ENCODE measurements at regions not wholly inside any gene's neighbourhood (a gene's known extent, or its start where the extent isn't known, plus 50 kb on each side); places are given as distances from the start of the nearest gene placed in this dataset.

GRCh38 chr3:177692304-177692975 is 495.2 kb upstream of the TBL1XR1 start:
- no peaks in the 10 kb centered on the region for H3K79me2 ChIP-seq (replicated peaks; ENCODE audit: insufficient read depth, low read length)

GRCh38 chr3:177693616-177694264 is 496.5 kb upstream of the TBL1XR1 start:
- no peaks in the 10 kb centered on the region for H3K9me2 ChIP-seq (ENCODE audit: insufficient read depth, low read length)
- H3K4me2 ChIP-seq (ENCODE audit: low read length) = no peak overlapping the region
- H4K20me1 ChIP-seq (ENCODE audit: insufficient read depth) = no peaks in the 10 kb centered on the region
- H3K27me3 ChIP-seq (ENCODE audit: insufficient read depth, low read depth, low read length) = no peaks in the 10 kb centered on the region
- no peak overlapping the region for H3K27ac ChIP-seq (ENCODE audit: low read length)
- H3K9ac ChIP-seq (ENCODE audit: low read length) = no peak overlapping the region
- no peaks in the 10 kb centered on the region for H3K36me3 ChIP-seq (ENCODE audit: insufficient read depth, low read length)
- no peaks in the 10 kb centered on the region for H3K79me2 ChIP-seq (replicated peaks; ENCODE audit: insufficient read depth, low read length)
- H3K9me3 ChIP-seq (ENCODE audit: low read length) = no peaks in the 10 kb centered on the region
- no peaks in the 10 kb centered on the region for H3F3A ChIP-seq (ENCODE audit: insufficient read depth, low read length, poor library complexity, severe bottlenecking)
- TF ChIP-seq EP300 (conservative IDR thresholded peaks at IDR 0.05; ENCODE audit: poor library complexity, severe bottlenecking) (no peak), MXI1 (conservative IDR thresholded peaks at IDR 0.05; ENCODE audit: poor library complexity, severe bottlenecking) (no peak), EZH2 (IDR thresholded peaks at IDR 0.05; ENCODE audit: borderline replicate concordance, insufficient read depth, low read length, poor library complexity, severe bottlenecking) (no peak), POLR2AphosphoS5 (IDR thresholded peaks at IDR 0.05) (no peak), SMC3 (conservative IDR thresholded peaks at IDR 0.05; ENCODE audit: poor library complexity) (no peak), REST (IDR thresholded peaks at IDR 0.05; ENCODE audit: borderline replicate concordance) (no peak), RAD21 (conservative IDR thresholded peaks at IDR 0.05) (no peak), CTCF (IDR thresholded peaks at IDR 0.05; ENCODE audit: poor library complexity, severe bottlenecking) (no peak), TAF1 (IDR thresholded peaks at IDR 0.05; ENCODE audit: low read depth) (no peak)
- H3K4me3 ChIP-seq (ENCODE audit: low read length) = no peak overlapping the region
- H2AFZ ChIP-seq (ENCODE audit: low read depth, low read length) = no peak overlapping the region

More at GRCh38 chr3:177692304-177692975, 495.2 kb upstream of the TBL1XR1 start:
- no peak overlapping the region for H3K27ac ChIP-seq (ENCODE audit: low read length)
- H3K36me3 ChIP-seq (ENCODE audit: insufficient read depth, low read length) = no peaks in the 10 kb centered on the region
- H3K9ac ChIP-seq (ENCODE audit: low read length) = no peak overlapping the region
- H3K9me2 ChIP-seq (ENCODE audit: insufficient read depth, low read length) = no peaks in the 10 kb centered on the region
- no peak overlapping the region for H3K4me2 ChIP-seq (ENCODE audit: low read length)
- no peak for TF ChIP-seq RAD21 (conservative IDR thresholded peaks at IDR 0.05)
- no peak for TF ChIP-seq SMC3 (conservative IDR thresholded peaks at IDR 0.05; ENCODE audit: poor library complexity)
- no peak for TF ChIP-seq CTCF (IDR thresholded peaks at IDR 0.05; ENCODE audit: poor library complexity, severe bottlenecking)
- TF ChIP-seq POLR2AphosphoS5 (IDR thresholded peaks at IDR 0.05) = no peak
- no peak for TF ChIP-seq TAF1 (IDR thresholded peaks at IDR 0.05; ENCODE audit: low read depth)
- no peak for TF ChIP-seq EZH2 (IDR thresholded peaks at IDR 0.05; ENCODE audit: borderline replicate concordance, insufficient read depth, low read length, poor library complexity, severe bottlenecking)
- TF ChIP-seq MXI1 (conservative IDR thresholded peaks at IDR 0.05; ENCODE audit: poor library complexity, severe bottlenecking) = no peak
- TF ChIP-seq EP300 (conservative IDR thresholded peaks at IDR 0.05; ENCODE audit: poor library complexity, severe bottlenecking) = no peak
- H3K4me3 ChIP-seq (ENCODE audit: low read length) = no peak overlapping the region
- H3F3A ChIP-seq (ENCODE audit: insufficient read depth, low read length, poor library complexity, severe bottlenecking) = no peaks in the 10 kb centered on the region
- no peak overlapping the region for H2AFZ ChIP-seq (ENCODE audit: low read depth, low read length)
- no peaks in the 10 kb centered on the region for H3K27me3 ChIP-seq (ENCODE audit: insufficient read depth, low read depth, low read length)
- H3K9me3 ChIP-seq (ENCODE audit: low read length) = no peaks in the 10 kb centered on the region
- H4K20me1 ChIP-seq (ENCODE audit: insufficient read depth) = no peaks in the 10 kb centered on the region

Measured in neural cell (in vitro differentiated cells).